H1 (cell line): ENCODE measurements at regions not wholly inside any gene's neighbourhood (a gene's known extent, or its start where the extent isn't known, plus 50 kb on each side); places are given as distances from the start of the nearest gene placed in this dataset.

Source experiments
- CTCF ChIA-PET: fragments of 300-600 bp; sonication (Branson Sonifier 250); formaldehyde crosslinking; loops from one replicate; lab custom pipeline; 2021; ENCODE audit not compliant: partially characterized antibody; lab: Charles Lee
- POLR2A ChIA-PET: fragments of 300-600 bp; sonication (Branson Sonifier 250); formaldehyde crosslinking; loops from one replicate; lab custom pipeline; 2021; ENCODE audit warnings: inconsistent platforms; ENCODE audit not compliant: partially characterized antibody; lab: Charles Lee
- DNase-seq, 2 experiments: peaks; one replicate each; pipeline versions ENCODE4 v3.0.0 to v3.0.0-alpha.2; 2010 to 2022; ENCODE audit warnings: low spot score in 2 of 2, low read depth in 1 of 2, mixed read lengths in 1 of 2
- FAIRE-seq: peaks from 2 replicates; lab custom pipeline; 2011; peaks lifted over from hg19 to GRCh38; lab: Jason Lieb, UNC
- H2AFZ ChIP-seq: 2 replicates; pipeline ENCODE4 v1.8.1; 2012; ENCODE audit warnings: low read length, inconsistent platforms
- H2AK5ac ChIP-seq: 2 replicates; pipeline ENCODE4 v1.6.1; 2013; ENCODE audit warnings: low read depth, low read length
- H2BK120ac ChIP-seq: replicated peaks from 2 replicates; pipeline ENCODE3; 2013; ENCODE audit warnings: low read depth, low read length, inconsistent platforms
- H2BK12ac ChIP-seq: 2 replicates; pipeline ENCODE4 v1.6.1; 2013; ENCODE audit warnings: low read depth, low read length
- H2BK15ac ChIP-seq: 2 replicates; pipeline ENCODE4 v1.6.1; 2013; ENCODE audit warnings: low read length
- H2BK20ac ChIP-seq: 2 replicates; pipeline ENCODE4 v1.6.1; 2013; ENCODE audit warnings: low read length
- H2BK5ac ChIP-seq: 2 replicates; pipeline ENCODE4 v1.6.1; 2013; ENCODE audit warnings: low read depth, low read length
- H3K14ac ChIP-seq: 2 replicates; pipeline ENCODE4 v1.6.1; 2013; ENCODE audit warnings: inconsistent platforms; ENCODE audit not compliant: insufficient read length
- H3K18ac ChIP-seq: 2 replicates; pipeline ENCODE4 v1.6.1; 2013; ENCODE audit warnings: low read length; ENCODE audit errors: extremely low read depth
- H3K23ac ChIP-seq: 2 replicates; pipeline ENCODE4 v1.6.1; 2013; ENCODE audit warnings: inconsistent platforms; ENCODE audit not compliant: insufficient read length
- H3K23me2 ChIP-seq: 2 replicates; pipeline ENCODE4 v1.6.1; 2013; ENCODE audit warnings: low read depth, low read length
- H3K27ac ChIP-seq: 2 replicates; pipeline ENCODE4 v1.6.1; 2011; ENCODE audit warnings: low read depth, low read length, inconsistent platforms
- H3K27me3 ChIP-seq, 4 experiments: replicated peaks in 1 of 4; 1 replicate in 1 of 4; 2 replicates in 3 of 4; pipeline versions ENCODE4 v1.6.1 to v1.8.1; 2011 to 2013; ENCODE audit warnings: low read length in 3 of 4, mild to moderate bottlenecking in 3 of 4, inconsistent platforms in 2 of 4, mixed read lengths in 2 of 4, moderate library complexity in 1 of 4; ENCODE audit not compliant: control insufficient read depth in 3 of 4, insufficient read depth in 3 of 4; ENCODE audit errors: extremely low read depth in 1 of 4
- H3K36me3 ChIP-seq, 4 experiments: 2 replicates each; pipeline versions ENCODE4 v1.6.1 to v1.8.1; 2011 to 2013; ENCODE audit warnings: mild to moderate bottlenecking in 4 of 4, low read length in 3 of 4, moderate library complexity in 2 of 4, control low read depth in 1 of 4, inconsistent platforms in 1 of 4; ENCODE audit not compliant: insufficient read depth in 4 of 4, control insufficient read depth in 2 of 4
- H3K4ac ChIP-seq: replicated peaks from 2 replicates; pipeline ENCODE3; 2013; ENCODE audit warnings: low read length, low read depth, mixed read lengths, inconsistent platforms; ENCODE audit not compliant: insufficient read length
- H3K4me1 ChIP-seq, 4 experiments: replicated peaks in 1 of 4; 1 replicate in 1 of 4; 2 replicates in 3 of 4; pipeline versions ENCODE4 v1.6.1 to v1.8.1; 2011 to 2013; ENCODE audit warnings: low read length in 3 of 4, inconsistent platforms in 2 of 4, mixed read lengths in 1 of 4; ENCODE audit not compliant: insufficient read depth in 4 of 4, control insufficient read depth in 3 of 4
- H3K4me2 ChIP-seq, 2 experiments: 2 replicates each; pipeline versions ENCODE4 v1.6.1 to v1.8.1; 2011 to 2013; ENCODE audit warnings: low read depth in 2 of 2, low read length in 2 of 2, control low read depth in 1 of 2, inconsistent platforms in 1 of 2, mild to moderate bottlenecking in 1 of 2; ENCODE audit not compliant: insufficient read depth in 1 of 2
- H3K4me3 ChIP-seq, 4 experiments: fragments of 200-600, 300-600 bp in 1 of 4; sonication (generic), shearing (Covaris generic), sonication (Bioruptor Twin) in 1 of 4; 2 replicates each; pipeline versions ENCODE4 v1.5.1 to v1.8.1; 2011 to 2016; ENCODE audit warnings: low read length in 4 of 4, low read depth in 3 of 4, control low read depth in 2 of 4, inconsistent platforms in 2 of 4, mild to moderate bottlenecking in 2 of 4, mixed read lengths in 1 of 4, moderate library complexity in 1 of 4; ENCODE audit not compliant: insufficient read depth in 2 of 4; ENCODE audit errors: extremely low read depth in 1 of 4
- H3K56ac ChIP-seq: replicated peaks from 2 replicates; pipeline ENCODE3; 2013; ENCODE audit warnings: low read depth, mild to moderate bottlenecking, mixed read lengths, low read length, inconsistent platforms; ENCODE audit not compliant: insufficient read length
- H3K79me1 ChIP-seq: 2 replicates; pipeline ENCODE4 v1.6.1; 2013; ENCODE audit warnings: low read depth, low read length, control low read depth
- H3K79me2 ChIP-seq, 2 experiments: 2 replicates each; pipeline versions ENCODE4 v1.6.1 to v1.8.1; 2012 to 2013; ENCODE audit warnings: low read length in 2 of 2, mild to moderate bottlenecking in 2 of 2, inconsistent platforms in 1 of 2; ENCODE audit not compliant: insufficient read depth in 2 of 2, control insufficient read depth in 1 of 2
- H3K9ac ChIP-seq, 4 experiments: replicated peaks in 1 of 4; 1 replicate in 1 of 4; 2 replicates in 3 of 4; pipeline versions ENCODE4 v1.6.1 to v1.8.1; 2011 to 2013; ENCODE audit warnings: low read depth in 3 of 4, low read length in 3 of 4, control low read depth in 2 of 4, mild to moderate bottlenecking in 2 of 4, moderate library complexity in 2 of 4, inconsistent platforms in 1 of 4; ENCODE audit errors: extremely low read depth in 1 of 4
- H3K9me3 ChIP-seq, 2 experiments: 2 replicates each; pipeline versions ENCODE4 v1.6.1 to v1.8.1; 2012 to 2013; ENCODE audit warnings: mild to moderate bottlenecking in 2 of 2, moderate library complexity in 2 of 2, control low read depth in 1 of 2, inconsistent platforms in 1 of 2, low read depth in 1 of 2, low read length in 1 of 2, mixed read lengths in 1 of 2; ENCODE audit not compliant: insufficient read depth in 2 of 2
- H4K20me1 ChIP-seq, 2 experiments: replicated peaks in 1 of 2; 2 replicates each; pipeline versions ENCODE3 to v1.8.1; 2011 to 2013; ENCODE audit warnings: inconsistent platforms in 2 of 2, low read length in 2 of 2, mild to moderate bottlenecking in 1 of 2; ENCODE audit not compliant: insufficient read depth in 2 of 2, control insufficient read depth in 1 of 2
- H4K5ac ChIP-seq: 2 replicates; pipeline ENCODE4 v1.6.1; 2013; ENCODE audit warnings: low read length, low read depth, mixed read lengths, inconsistent platforms; ENCODE audit not compliant: insufficient read length
- H4K8ac ChIP-seq: 2 replicates; pipeline ENCODE4 v1.8.0; 2013; ENCODE audit warnings: mild to moderate bottlenecking, moderate library complexity, low read length, inconsistent platforms; ENCODE audit not compliant: insufficient read depth; ENCODE audit errors: extremely low read depth
- H4K91ac ChIP-seq: replicated peaks from 2 replicates; pipeline ENCODE3; 2013; ENCODE audit warnings: low read length, mixed read lengths, inconsistent platforms; ENCODE audit not compliant: insufficient read length
- BACH1 ChIP-seq: IDR thresholded peaks from 2 replicates; pipeline ENCODE4 v1.6.1; 2012; ENCODE audit warnings: low read length, improper control_type of control experiment
- CBX5 ChIP-seq: fragments of 300-800, 300-1000 bp; sonication (generic); IDR thresholded peaks from 2 replicates; pipeline ENCODE4 v1.7.1; 2016; ENCODE audit warnings: antibody characterized with exemption, low read length, low read depth
- HDAC2 ChIP-seq, 2 experiments: fragments of 300-600 bp in 1 of 2; sonication (generic) in 1 of 2; IDR thresholded peaks; 2 replicates each; pipeline ENCODE4 v1.6.1; 2011 to 2012; ENCODE audit warnings: low read depth in 2 of 2, low read length in 2 of 2, mild to moderate bottlenecking in 2 of 2, moderate library complexity in 2 of 2, borderline replicate concordance in 1 of 2, inconsistent platforms in 1 of 2
- HDAC6 ChIP-seq: IDR thresholded peaks from one replicate; pipeline ENCODE4 v1.7.1; 2012; ENCODE audit warnings: low read depth, mild to moderate bottlenecking, inconsistent platforms, low read length, moderate library complexity
- PHF8 ChIP-seq: fragments of 200-600 bp; sonication (generic); conservative IDR thresholded peaks from 2 replicates; pipeline ENCODE4 v1.7.1; 2012; ENCODE audit warnings: low read depth, mild to moderate bottlenecking, inconsistent platforms, low read length, moderate library complexity
- SAP30 ChIP-seq: fragments of 300-600 bp; sonication (generic); IDR thresholded peaks from 2 replicates; pipeline ENCODE4 v1.7.1; 2012; ENCODE audit warnings: low read length, moderate library complexity, mild to moderate bottlenecking, inconsistent platforms; ENCODE audit not compliant: insufficient read depth, insufficient replicate concordance
- SP1 ChIP-seq: IDR thresholded peaks from 2 replicates; pipeline ENCODE4 v1.6.1; 2011; ENCODE audit warnings: low read depth, low read length
- WGBS, 2 experiments: shearing (Covaris generic) in 1 of 2; methylation state at CpG; one replicate each; pipeline versions ENCODE4 v1.1.6 to v1.1.7; 2013 to 2015; ENCODE audit warnings: low lambda C conversion rate in 2 of 2, mixed read lengths in 2 of 2, inconsistent platforms in 1 of 2, low coverage in 1 of 2, missing lambda C conversion rate in 1 of 2; ENCODE audit not compliant: insufficient replicate concordance in 2 of 2, insufficient coverage in 1 of 2, insufficient read length in 1 of 2; ENCODE audit errors: extremely low coverage in 1 of 2, missing lambda C conversion rate in 1 of 2; 5-methylcytosine and 5-hydroxymethylcytosine counted together

DNA sequence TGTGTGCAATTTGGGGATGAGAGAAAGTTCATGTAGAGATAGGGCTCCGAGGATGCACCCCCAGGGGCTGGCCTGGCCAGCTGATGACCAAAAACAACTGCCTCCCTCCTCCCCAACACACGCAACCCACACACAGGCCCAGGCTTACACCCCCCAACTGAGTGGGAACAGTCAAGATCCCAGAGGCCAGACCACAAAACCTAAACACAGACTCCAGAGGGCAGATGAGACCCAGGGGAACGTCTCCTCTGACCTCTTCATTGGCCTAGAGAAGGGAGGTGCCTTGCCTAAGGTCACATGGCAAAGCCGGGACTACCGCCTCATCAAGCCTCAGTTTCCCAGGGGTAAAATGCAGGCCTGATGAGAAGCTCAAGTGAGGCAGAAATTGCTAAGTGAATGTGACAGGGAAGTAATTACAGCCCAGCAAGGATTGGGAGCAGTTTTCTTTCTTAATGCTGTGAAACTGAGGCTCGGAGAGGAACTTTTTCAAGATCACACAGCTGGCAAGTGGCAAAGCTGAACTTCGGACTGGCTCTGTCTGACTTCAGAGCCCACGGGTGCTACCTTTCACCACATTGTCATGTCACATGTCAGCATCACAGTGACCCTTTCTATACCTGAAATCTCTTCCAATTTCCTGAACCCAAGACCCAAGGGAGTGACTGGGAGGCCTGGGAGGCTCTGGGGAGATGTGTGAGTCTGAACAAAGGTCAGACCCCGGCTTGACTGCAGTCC, 69.9 kb upstream of the WNT11 start:
- H3K23ac ChIP-seq: no peak overlapping the region
- no peaks in the 10 kb centered on the region for H4K20me1 ChIP-seq
- H3K4me3 ChIP-seq: no peak overlapping the region
- H3K4ac ChIP-seq: no peak overlapping the region
- no peak overlapping the region for H3K14ac ChIP-seq
- H3K4me1 ChIP-seq: peaks cover 5 to 22% (median 8%) of the 10 kb centered on the region in 4 experiments
- H4K5ac ChIP-seq: no peak overlapping the region
- no peak overlapping the region for H2AK5ac ChIP-seq
- H2BK5ac ChIP-seq: 0 out of 2 replicates have a peak overlapping the region, but pooled peaks have one; percentile 16
- CTCF ChIA-PET: interaction anchor here (0.7 to 2.4 kb wide), 3 partner anchors 17 to 42 kb away, joined by 3 to 9 read pairs (median 4); no protein-coding TSS in a partner anchor
- H3K4me2 ChIP-seq: no peak overlapping the region
- FAIRE-seq: no peak
- no peak overlapping the region for H2BK20ac ChIP-seq
- no peak overlapping the region; the same call in 1 of the 2 replicates for H4K8ac ChIP-seq
- H3K9me3 ChIP-seq: peaks cover 0 to 6% of the 10 kb centered on the region in 2 experiments; a peak in 2 of 4 replicates
- H3K79me1 ChIP-seq: no peaks in the 10 kb centered on the region
- TF ChIP-seq HDAC6 (no peak), PHF8 (no peak), BACH1 (no peak), CBX5 (no peak), HDAC2 (IDR thresholded peaks at IDR 0.05; ENCODE audit: borderline replicate concordance in 1 of 2, low read depth in 2 of 2, low read length in 2 of 2) (no peak), SP1 (no peak), SAP30 (no peak)
- TF ChIP-seq, all 59 proteins: peak for 0
- Histone ChIP-seq H3K27me3 (peaks cover 0 to 7% (median 2%) of the 10 kb centered on the region in 4 experiments; a peak in 3 of 7 replicates), H2BK12ac (peak overlapping the region; percentile 27; the same call in 1 of the 2 replicates), H2BK120ac (no peak overlapping the region), H3K27ac (no peak overlapping the region), H3K36me3 (no peaks in the 10 kb centered on the region), H3K79me2 (no peaks in the 10 kb centered on the region), H3K18ac (no peak overlapping the region), H3K9ac (no peak overlapping the region), H2AFZ (no peak overlapping the region), H2BK15ac (no peak overlapping the region), H3K23me2 (no peaks in the 10 kb centered on the region), H3K56ac (no peak overlapping the region), H4K91ac (no peak overlapping the region)
- no peak for DNase-seq
- WGBS, 2 experiments: 91% methylated on average over 9 of the region's 9 CpGs; no CpG with 5 or more reads in 1 of the 2 experiments
- POLR2A ChIA-PET: no interaction called here
